GM13976 (cell line): ENCODE measurements at regions not wholly inside any gene's neighbourhood (a gene's known extent, or its start where the extent isn't known, plus 50 kb on each side); places are given as distances from the start of the nearest gene placed in this dataset.

ENCODE experiments used
- DNase-seq: peaks from one replicate; pipeline ENCODE4 v3.0.0; 2012; ENCODE audit warnings: low spot score
- in situ Hi-C: fragments of 300-500 bp; cut with MboI; formaldehyde crosslinking; loops from one replicate; pipeline ENCODE4 v1.12.0; 2022; ENCODE audit warnings: low sequenced_read_pairs, mixed read lengths, inconsistent platforms; ENCODE audit not compliant: unreplicated experiment
- TF ChIP-seq, protein P1 (sequence below): IDR thresholded peaks from 2 replicates; pipeline ENCODE4 v1.5.1; 2012; ENCODE audit warnings: borderline replicate concordance, mild to moderate bottlenecking; ENCODE audit not compliant: insufficient read depth; ENCODE audit errors: extremely low read depth, missing control alignments, control extremely low read depth

DNA sequence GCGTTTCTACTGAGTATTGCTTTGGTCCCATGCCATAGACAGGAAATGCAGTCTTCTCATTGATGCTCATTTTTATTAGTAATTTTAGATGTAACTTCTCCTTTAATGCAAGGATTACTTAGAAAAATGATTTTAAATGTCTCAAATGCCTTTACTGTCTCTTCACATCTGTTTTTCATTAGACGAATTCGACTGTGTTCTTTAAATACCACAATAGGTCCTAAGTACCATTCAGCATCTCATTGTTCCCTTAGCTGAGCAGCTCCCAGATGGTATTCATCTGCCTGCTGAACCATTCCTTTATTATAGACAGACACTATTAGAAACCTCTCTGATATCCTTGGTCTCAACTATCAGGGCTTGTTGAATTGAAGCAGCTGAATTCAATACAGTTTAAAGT is 113.6 kb downstream of the LSMEM1 start:
- in situ Hi-C loops = no loop called here
- TF ChIP-seq, protein P1, sequence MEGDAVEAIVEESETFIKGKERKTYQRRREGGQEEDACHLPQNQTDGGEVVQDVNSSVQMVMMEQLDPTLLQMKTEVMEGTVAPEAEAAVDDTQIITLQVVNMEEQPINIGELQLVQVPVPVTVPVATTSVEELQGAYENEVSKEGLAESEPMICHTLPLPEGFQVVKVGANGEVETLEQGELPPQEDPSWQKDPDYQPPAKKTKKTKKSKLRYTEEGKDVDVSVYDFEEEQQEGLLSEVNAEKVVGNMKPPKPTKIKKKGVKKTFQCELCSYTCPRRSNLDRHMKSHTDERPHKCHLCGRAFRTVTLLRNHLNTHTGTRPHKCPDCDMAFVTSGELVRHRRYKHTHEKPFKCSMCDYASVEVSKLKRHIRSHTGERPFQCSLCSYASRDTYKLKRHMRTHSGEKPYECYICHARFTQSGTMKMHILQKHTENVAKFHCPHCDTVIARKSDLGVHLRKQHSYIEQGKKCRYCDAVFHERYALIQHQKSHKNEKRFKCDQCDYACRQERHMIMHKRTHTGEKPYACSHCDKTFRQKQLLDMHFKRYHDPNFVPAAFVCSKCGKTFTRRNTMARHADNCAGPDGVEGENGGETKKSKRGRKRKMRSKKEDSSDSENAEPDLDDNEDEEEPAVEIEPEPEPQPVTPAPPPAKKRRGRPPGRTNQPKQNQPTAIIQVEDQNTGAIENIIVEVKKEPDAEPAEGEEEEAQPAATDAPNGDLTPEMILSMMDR = no peak
- DNase-seq = no peak

DNA sequence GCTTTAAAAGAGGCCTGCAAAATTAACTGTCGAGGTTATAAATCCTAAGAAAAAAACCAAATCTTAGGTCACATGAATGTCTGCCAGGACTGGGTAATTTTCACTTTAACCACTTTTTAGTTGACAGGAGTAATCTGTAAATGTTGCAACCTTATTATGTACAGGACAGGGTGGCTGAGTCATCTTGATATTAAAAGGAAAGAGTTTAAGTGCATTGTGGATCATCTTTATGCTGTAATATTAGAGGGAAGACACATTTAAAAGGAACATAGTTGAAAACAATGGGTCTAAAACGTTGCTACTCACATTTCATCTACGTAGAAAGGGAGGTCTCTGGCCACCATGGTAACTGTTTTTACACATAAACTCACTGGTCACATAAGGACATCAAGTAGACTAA is 115.5 kb downstream of the LSMEM1 start:
- no peak for DNase-seq
- TF ChIP-seq, protein P1 = no peak
- in situ Hi-C loops = no loop called here

GRCh38 chr7:112596981-112597380 is 116.2 kb downstream of the LSMEM1 start:
- TF ChIP-seq, protein P1 = no peak
- no peak for DNase-seq
- in situ Hi-C loops = no loop called here

GRCh38 chr7:112603673-112604072 is 122.9 kb downstream of the LSMEM1 start:
- in situ Hi-C loops = no loop called here
- TF ChIP-seq, protein P1 = no peak
- DNase-seq = no peak

DNA sequence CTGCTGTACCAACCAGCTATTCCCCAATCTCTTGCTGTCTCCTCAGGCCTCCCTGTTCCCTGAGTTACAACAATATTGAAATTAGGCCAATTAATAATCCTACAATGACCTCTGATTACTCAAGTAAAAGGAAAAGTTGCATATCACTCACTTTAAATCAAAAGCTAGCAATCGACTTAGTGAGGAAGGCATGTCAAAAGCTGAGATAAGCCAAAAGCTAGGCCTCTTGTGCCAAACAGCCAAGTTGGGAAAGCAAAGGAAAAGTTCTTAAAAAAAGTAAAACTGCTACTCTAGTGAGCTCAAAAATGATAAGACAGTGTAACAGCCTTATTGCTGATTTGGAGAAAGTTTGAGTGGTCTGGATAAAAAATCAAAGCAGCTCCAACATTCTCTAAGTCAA is 129.8 kb downstream of the LSMEM1 start:
- in situ Hi-C loops = no loop called here
- TF ChIP-seq, protein P1 = no peak
- no peak for DNase-seq

- no peak for DNase-seq
- in situ Hi-C loops = no loop called here
- TF ChIP-seq, protein P1 = no peak
Observed at GRCh38 chr7:112615701-112616100, 134.9 kb downstream of the LSMEM1 start.

- DNase-seq = no peak
- TF ChIP-seq, protein P1 = no peak
- in situ Hi-C loops = no loop called here
Observed at GRCh38 chr7:112616295-112616694, 135.5 kb downstream of the LSMEM1 start.
